ENCODE measurements at regions not wholly inside any gene's neighbourhood (a gene's known extent, or its start where the extent isn't known, plus 50 kb on each side); places are given as distances from the start of the nearest gene placed in this dataset.

DNA sequence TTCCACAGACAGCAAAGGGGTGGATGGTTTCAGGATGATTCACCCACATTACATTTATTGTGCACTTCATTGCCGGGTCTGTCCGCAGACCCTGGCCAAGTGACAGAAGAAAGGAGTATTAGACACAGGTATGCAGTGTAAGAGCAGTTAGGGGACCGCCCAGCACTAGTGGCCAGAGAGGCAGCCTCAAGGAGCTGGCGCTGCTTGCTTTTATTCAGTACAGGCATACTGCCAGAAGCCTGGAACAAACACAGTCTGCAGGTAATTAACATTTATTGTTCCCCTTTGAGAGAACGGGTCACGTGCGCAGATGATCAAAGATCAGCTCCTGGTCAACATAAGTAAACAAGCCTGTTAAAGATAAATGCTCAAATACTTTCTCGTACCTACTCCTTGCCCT is 1639.0 kb upstream of the IGFBP7 start:
- DNase-seq = peak in 1 of 4 donors; percentile 32
- peak; percentile 91 for ATAC-seq

DNA sequence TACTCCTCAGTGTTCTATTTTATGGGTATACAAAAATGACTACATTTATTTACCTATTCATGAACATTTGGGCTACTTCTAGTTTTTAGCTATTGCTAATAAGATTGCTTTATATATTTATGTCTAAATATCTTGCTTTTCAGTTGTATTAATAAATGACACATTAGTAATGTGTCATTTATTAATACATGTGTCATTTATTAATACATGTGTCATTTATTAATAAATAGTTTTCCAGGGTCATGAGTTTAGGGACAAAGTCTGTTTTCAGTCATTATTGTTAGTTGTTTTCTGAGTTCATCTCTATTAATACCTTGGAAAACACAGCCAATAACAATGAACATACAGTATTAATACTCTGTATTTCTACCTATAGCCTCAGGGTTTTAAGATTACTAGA is 1630.7 kb upstream of the IGFBP7 start:
- Histone ChIP-seq H3K27me3 (no peaks in the 10 kb centered on the region), H3K4me3 (no peak overlapping the region), H3K9me3 (no peaks in the 10 kb centered on the region), H3K27ac (no peak overlapping the region), H3K4me1 (no peaks in the 10 kb centered on the region), H3K36me3 (no peaks in the 10 kb centered on the region)
- TF ChIP-seq, protein P1, sequence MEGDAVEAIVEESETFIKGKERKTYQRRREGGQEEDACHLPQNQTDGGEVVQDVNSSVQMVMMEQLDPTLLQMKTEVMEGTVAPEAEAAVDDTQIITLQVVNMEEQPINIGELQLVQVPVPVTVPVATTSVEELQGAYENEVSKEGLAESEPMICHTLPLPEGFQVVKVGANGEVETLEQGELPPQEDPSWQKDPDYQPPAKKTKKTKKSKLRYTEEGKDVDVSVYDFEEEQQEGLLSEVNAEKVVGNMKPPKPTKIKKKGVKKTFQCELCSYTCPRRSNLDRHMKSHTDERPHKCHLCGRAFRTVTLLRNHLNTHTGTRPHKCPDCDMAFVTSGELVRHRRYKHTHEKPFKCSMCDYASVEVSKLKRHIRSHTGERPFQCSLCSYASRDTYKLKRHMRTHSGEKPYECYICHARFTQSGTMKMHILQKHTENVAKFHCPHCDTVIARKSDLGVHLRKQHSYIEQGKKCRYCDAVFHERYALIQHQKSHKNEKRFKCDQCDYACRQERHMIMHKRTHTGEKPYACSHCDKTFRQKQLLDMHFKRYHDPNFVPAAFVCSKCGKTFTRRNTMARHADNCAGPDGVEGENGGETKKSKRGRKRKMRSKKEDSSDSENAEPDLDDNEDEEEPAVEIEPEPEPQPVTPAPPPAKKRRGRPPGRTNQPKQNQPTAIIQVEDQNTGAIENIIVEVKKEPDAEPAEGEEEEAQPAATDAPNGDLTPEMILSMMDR (IDR thresholded peaks at IDR 0.05) = no peak
- ATAC-seq (no peak), DNase-seq (no peak)
- intact Hi-C loops (cut with DNase I) = no loop called here

More for the DNA sequence above, 1639.0 kb upstream of the IGFBP7 start:
- H3K4me3 ChIP-seq = no peak overlapping the region
- no peak overlapping the region for H3K27ac ChIP-seq
- H3K4me1 ChIP-seq = no peaks in the 10 kb centered on the region
- intact Hi-C loops (cut with DNase I) = no loop called here
- TF ChIP-seq, protein P1 (IDR thresholded peaks at IDR 0.05) = no peak
- no peaks in the 10 kb centered on the region for H3K36me3 ChIP-seq
- no peaks in the 10 kb centered on the region for H3K27me3 ChIP-seq
- H3K9me3 ChIP-seq = no peaks in the 10 kb centered on the region

DNA sequence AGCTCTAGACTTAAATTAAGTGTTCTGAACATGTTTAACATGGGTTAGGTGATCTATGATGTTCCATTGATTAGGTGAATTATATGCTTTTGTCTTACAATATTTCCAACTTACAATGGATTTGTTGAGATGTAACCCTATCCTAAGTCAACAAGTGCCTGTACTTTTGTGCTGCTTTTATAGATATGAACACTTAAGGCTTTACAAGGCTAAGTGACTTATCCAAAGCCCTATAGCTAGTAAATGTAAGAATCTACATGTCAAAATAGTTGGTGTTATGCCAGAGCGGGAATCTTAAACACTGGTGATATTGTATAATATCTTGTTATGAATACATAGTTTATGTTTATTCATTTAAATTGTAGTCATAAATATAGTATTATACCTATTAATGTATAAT is 1629.1 kb upstream of the IGFBP7 start:
- Histone ChIP-seq H3K27ac (no peak overlapping the region), H3K36me3 (no peaks in the 10 kb centered on the region), H3K9me3 (no peaks in the 10 kb centered on the region), H3K4me1 (no peaks in the 10 kb centered on the region), H3K27me3 (no peaks in the 10 kb centered on the region), H3K4me3 (no peak overlapping the region)
- DNase-seq = no peak
- ATAC-seq = no peak
- TF ChIP-seq, protein P1 (IDR thresholded peaks at IDR 0.05) = no peak
- intact Hi-C loops (cut with DNase I) = no loop called here

DNA sequence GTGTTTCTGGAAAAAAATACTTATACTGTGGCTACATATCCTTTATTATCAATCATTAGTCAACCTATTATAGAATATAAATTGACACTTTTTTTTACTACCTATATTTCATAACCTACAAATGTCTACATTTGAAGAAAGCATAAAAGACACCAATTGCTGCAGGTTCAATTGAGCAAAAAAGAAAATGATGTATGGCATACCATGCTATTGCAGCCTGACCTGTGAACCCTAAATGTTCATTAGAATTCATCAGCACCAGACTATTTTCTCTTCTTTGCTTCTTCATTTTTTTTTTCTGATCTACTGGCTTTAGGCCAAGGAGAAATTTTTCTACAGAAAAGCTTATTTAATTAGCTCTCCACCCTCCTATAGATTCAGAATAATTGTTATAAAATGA is 1628.2 kb upstream of the IGFBP7 start:
- no peak overlapping the region for H3K27ac ChIP-seq
- intact Hi-C loops (cut with DNase I) = no loop called here

DNA sequence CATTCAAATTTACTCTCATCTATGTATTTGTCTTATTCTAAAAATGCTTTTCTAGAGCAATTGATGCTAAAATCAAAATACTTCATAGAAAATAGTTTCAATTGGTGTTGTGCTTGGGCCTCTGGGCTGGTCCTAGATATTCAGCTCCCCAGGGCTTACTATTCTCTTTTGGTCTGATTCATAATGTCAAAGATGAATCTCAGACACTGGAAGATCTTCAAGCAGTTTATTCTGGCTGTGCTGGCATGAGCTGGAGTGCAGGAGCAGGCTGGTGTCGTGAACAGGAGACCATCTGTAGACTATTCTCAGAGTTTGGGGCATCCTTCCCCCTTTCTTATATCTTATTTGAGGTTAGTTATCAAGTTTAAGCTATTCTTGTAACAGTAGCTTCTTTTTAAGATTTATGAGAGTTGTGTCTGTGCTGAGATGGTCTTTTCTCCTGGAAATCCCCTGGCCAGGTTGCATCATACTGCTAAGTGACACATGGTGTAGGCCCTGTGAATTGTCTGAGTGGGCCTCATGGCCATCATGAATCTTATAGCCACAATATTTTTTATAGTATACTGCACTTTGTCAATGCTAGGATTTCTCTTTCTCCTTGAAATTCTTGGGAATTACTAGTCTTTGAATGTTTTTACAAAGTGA is 1624.0 kb upstream of the IGFBP7 start:
- ATAC-seq (no peak), DNase-seq (no peak)
- no peak overlapping the region for H3K4me3 ChIP-seq
- TF ChIP-seq, protein P1 (IDR thresholded peaks at IDR 0.05) = no peak
- no peaks in the 10 kb centered on the region for H3K36me3 ChIP-seq
- H3K9me3 ChIP-seq = no peaks in the 10 kb centered on the region
- H3K27me3 ChIP-seq = no peaks in the 10 kb centered on the region
- intact Hi-C loops (cut with DNase I) = no loop called here
- no peak overlapping the region for H3K27ac ChIP-seq
- no peaks in the 10 kb centered on the region for H3K4me1 ChIP-seq

More for the DNA sequence above, 1628.2 kb upstream of the IGFBP7 start:
- TF ChIP-seq, protein P1 (IDR thresholded peaks at IDR 0.05) = no peak
- H3K36me3 ChIP-seq = no peaks in the 10 kb centered on the region
- no peaks in the 10 kb centered on the region for H3K9me3 ChIP-seq
- H3K4me3 ChIP-seq = no peak overlapping the region
- no peaks in the 10 kb centered on the region for H3K4me1 ChIP-seq
- H3K27me3 ChIP-seq = no peaks in the 10 kb centered on the region
- ATAC-seq (no peak), DNase-seq (no peak)

Measured in left lung (tissue), 4 donors.